ENCODE measurements at regions not wholly inside any gene's neighbourhood (a gene's known extent, or its start where the extent isn't known, plus 50 kb on each side); places are given as distances from the start of the nearest gene placed in this dataset.

DNA sequence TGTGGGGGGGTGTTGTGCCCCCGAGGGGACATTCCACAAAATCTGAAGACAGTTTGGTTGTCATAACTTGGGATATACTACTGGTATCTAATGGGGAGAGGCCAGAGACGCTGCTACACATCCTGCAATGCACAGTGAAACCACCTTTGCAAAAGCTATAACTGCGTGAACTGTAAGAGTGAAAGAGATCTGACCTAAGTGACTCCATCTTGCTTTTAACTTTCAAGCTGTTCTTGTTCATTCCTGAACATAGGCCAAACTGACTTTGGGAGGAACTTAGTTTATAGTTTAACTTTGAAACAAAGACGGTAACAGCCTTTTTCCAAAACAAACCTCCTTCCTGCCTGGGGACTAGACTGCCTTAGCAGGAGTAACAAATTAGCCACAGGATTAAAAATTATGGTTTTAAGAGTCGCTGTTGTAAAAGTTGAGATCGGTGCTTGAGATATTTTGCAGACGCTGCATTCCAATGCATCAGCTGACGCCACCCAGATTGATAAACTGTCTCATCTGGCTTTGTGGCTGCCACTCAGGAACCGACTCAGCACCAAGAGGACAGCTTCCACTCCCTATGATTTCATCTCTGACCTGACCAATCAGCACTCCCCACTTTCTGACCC, 70.9 kb downstream of the ATXN3L start:
- TF ChIP-seq RAD21 (IDR thresholded peaks at IDR 0.05; ENCODE audit: low read depth) (no peak), ZNF274 (IDR thresholded peaks at IDR 0.05; ENCODE audit: low read depth, low read length) (no peak), POLR2A (IDR thresholded peaks at IDR 0.05; ENCODE audit: borderline replicate concordance, extremely low read depth, insufficient read depth, insufficient read length) (no peak), YY1 (IDR thresholded peaks at IDR 0.05; ENCODE audit: extremely low read depth, insufficient replicate concordance, low read depth, low read length) (no peak), EZH2 (IDR thresholded peaks at IDR 0.05) (no peak), EGR1 (IDR thresholded peaks at IDR 0.05; ENCODE audit: low read depth) (no peak), REST (IDR thresholded peaks at IDR 0.05; ENCODE audit: low read depth) (no peak)
- TF ChIP-seq, protein P1, sequence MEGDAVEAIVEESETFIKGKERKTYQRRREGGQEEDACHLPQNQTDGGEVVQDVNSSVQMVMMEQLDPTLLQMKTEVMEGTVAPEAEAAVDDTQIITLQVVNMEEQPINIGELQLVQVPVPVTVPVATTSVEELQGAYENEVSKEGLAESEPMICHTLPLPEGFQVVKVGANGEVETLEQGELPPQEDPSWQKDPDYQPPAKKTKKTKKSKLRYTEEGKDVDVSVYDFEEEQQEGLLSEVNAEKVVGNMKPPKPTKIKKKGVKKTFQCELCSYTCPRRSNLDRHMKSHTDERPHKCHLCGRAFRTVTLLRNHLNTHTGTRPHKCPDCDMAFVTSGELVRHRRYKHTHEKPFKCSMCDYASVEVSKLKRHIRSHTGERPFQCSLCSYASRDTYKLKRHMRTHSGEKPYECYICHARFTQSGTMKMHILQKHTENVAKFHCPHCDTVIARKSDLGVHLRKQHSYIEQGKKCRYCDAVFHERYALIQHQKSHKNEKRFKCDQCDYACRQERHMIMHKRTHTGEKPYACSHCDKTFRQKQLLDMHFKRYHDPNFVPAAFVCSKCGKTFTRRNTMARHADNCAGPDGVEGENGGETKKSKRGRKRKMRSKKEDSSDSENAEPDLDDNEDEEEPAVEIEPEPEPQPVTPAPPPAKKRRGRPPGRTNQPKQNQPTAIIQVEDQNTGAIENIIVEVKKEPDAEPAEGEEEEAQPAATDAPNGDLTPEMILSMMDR (IDR thresholded peaks at IDR 0.05 in 2 of 3, conservative IDR thresholded peaks at IDR 0.05 in 1 of 3; ENCODE audit: borderline replicate concordance in 1 of 3, insufficient read depth in 1 of 3, low read depth in 2 of 3, low read length in 2 of 3), result no peak

All from HCT116 (cell line).